Right hindlimb (tissue), 1 donor: ENCODE measurements at regions not wholly inside any gene's neighbourhood (a gene's known extent, or its start where the extent isn't known, plus 50 kb on each side); places are given as distances from the start of the nearest gene placed in this dataset.
A peak's percentile ranks its signal among the peaks of the same experiment; 100 is the strongest.

ENCODE experiments used
- DNase-seq: peaks from one replicate; pipeline ENCODE4 v3.0.0-alpha.2; 2018

GRCh38 chr18:41009926-41010325, 945.1 kb upstream of the PIK3C3 start:
- DNase-seq = no peak

GRCh38 chr18:41004324-41004723, 950.7 kb upstream of the PIK3C3 start:
- DNase-seq = no peak

DNA sequence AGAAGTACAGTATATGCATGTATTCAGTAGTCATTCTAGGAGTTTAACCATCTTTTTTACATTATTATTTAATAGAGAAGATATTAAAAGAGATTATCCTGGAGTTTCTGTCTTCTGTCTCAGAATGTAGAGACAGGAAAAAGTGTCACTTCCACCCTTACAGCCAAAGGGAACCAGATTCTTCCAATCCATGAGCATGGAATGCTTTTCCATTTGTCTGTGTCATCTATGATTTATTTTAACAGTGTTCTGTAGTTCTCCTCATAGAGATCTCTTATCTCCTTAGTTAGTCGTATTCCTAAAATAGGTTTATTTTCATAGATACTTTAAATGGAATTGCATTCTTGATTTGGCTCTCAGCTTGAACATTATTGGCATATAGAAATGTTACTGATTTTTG, 959.5 kb upstream of the PIK3C3 start:
- no peak for DNase-seq

GRCh38 chr18:40993363-40993762, 961.7 kb upstream of the PIK3C3 start:
- DNase-seq = no peak

GRCh38 chr18:40987581-40987980, 967.5 kb upstream of the PIK3C3 start:
- DNase-seq = no peak

- no peak for DNase-seq
These were observed 969.6 kb upstream of the PIK3C3 start for GRCh38 chr18:40985436-40985835.

GRCh38 chr18:40984856-40985255, 970.2 kb upstream of the PIK3C3 start:
- no peak for DNase-seq

DNA sequence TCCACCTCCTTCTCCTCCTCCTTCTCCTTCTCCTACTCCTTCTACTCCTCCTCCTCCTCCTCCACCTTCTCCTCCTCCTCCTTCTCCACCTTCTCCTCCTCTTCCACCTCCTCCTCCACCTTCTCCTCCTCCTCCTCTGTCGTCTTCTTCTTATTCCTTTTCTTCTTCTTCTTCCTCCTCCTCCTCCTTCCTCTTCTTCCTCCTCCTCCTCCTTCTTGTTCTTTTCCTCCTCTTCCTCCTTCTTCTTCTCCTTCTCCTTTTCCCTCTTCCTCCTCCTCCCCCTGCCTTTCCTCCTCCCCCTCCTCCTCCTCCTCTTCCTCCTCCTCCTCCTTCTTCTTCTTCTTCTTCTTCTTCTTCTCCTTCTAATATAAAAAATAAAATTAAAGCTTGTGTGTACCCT, 971.2 kb upstream of the PIK3C3 start:
- DNase-seq = no peak

GRCh38 chr18:40980171-40980570, 974.9 kb upstream of the PIK3C3 start:
- DNase-seq = no peak

DNA sequence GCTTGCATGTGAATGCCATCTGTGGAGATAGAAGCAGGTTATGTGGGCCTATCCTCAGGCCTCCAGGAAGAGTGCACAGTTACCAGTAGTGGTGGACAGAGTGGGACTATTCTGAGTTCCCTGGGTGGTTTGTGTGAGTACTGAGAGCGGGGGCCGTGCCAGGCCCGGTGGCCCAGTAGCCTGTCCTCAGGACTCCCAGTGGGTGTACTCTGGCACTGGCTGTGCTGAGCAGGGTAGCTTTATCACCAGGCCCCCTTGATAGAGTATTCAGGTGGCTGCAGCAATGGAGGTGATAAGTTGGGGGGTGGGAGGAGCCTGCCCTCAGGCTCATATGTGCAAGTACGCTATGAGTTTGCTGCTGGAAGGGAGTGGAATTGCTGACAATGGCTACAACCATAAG, 979.0 kb upstream of the PIK3C3 start:
- no peak for DNase-seq

DNA sequence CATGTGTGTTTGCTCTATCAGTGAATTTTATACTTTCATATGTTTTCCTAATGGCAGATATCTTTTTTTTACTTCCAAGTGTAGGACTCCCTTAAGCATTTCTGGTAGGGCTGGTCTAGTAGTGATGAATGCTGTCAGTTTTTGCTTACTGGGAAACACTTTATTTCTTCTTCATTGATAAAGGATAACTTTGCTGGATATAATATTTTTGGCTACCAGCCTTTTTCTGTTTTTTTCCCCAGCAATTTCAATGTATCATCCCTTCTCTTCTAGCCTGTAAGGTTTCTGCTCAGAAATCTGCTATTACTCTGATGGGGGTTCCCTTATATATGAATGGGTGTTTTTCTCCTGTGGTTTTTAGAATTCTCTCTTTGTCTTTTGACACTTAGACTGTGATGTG, 980.6 kb upstream of the PIK3C3 start:
- DNase-seq = no peak

- DNase-seq = no peak
These were observed 992.2 kb upstream of the PIK3C3 start for GRCh38 chr18:40962784-40963183.

DNA sequence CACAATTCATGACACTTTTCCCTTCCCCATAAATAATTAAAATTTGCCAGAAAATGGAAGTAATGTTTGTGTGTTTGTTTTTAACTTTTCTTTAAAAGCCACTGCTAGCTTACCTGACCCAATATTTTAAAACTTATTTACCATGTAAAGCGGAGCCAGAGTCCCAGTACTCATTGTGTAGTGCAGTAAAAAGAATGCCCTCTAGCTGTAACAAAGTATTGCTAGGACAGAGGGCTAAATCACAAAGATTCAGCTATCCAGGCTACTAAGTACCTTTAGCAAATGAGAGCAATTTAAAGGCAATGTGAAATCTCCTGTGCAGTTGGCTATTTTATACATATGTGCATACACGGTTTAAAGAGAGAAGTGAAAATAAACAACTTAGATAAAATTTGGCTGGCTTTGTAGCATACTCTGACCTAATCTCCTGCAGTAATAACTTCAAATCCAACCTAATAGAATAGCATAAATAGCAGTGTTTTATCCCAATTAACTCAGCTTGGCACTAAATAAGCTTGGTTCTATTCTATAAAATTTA, 997.4 kb upstream of the PIK3C3 start:
- DNase-seq = no peak

- no peak for DNase-seq
These were observed 998.8 kb upstream of the PIK3C3 start for GRCh38 chr18:40956213-40956612.

- no peak for DNase-seq
These were observed 999.7 kb upstream of the PIK3C3 start for GRCh38 chr18:40955351-40955750.

DNA sequence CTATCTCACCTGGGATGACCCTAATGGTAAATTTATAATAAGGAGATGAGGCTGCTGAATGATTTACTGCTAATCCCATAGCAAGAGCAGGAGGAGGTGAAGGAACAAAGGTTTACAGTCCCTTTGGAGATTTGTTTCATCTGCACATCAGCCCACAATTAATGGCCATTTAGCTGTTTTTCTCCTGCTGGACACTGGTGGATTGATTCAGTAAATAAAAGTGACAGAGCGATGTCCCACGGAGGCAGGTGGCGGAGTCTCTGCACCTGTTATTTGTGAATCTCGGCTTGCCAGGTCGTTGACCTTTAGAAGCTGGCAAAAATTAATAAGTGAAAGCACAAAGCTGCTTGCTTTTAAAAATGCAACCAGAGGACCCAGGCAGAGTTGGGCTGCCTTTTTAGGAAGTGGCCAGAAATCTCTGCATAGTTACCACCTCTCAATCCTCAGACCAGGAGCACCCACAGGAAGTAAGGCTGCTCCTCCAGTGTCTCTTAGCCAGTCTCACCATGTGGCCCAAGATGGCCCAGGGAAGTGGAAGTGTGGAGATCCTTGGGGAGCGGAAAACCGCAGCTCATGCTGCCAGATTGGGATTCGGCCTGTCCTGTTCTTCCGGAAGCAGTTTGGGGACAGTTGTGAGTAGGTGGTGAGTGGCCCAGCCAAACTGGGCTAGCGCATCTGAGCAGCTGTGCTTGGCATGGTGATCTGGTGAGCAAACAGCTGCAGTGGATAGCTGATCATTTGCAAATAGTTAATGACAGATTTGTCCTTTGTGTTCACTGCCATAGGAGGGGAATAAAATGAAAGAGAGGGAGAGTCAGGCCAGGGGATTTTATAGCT, 1005.7 kb upstream of the PIK3C3 start:
- peak; percentile 34 for DNase-seq

GRCh38 chr18:40944576-40944975, 1010.5 kb upstream of the PIK3C3 start:
- no peak for DNase-seq

- peak; percentile 30 for DNase-seq
These were observed 1015.1 kb upstream of the PIK3C3 start for GRCh38 chr18:40939656-40940515.

GRCh38 chr18:40938615-40939014, 1016.4 kb upstream of the PIK3C3 start:
- DNase-seq = no peak

GRCh38 chr18:40937386-40937785, 1017.6 kb upstream of the PIK3C3 start:
- DNase-seq = no peak

DNA sequence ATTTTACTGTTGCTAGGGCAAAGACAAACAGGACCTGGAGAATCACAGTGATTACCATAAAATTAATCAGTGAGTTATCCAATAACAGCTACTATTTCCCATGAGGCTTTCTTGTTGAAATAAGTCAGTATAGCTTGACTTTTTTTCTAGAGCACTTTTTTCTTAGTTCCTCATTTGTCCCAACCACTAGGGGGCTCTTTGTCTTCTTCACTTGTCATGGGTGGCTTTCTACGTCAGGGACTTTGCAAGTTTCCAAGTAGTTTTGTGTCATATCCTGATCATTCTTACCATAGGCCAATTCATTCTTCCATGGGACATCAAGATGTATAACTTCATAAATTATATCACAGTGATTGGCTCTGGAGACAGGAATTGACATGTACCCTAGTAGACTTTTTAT, 1019.6 kb upstream of the PIK3C3 start:
- no peak for DNase-seq

- DNase-seq = no peak
These were observed 1022.2 kb upstream of the PIK3C3 start for GRCh38 chr18:40932862-40933261.

DNA sequence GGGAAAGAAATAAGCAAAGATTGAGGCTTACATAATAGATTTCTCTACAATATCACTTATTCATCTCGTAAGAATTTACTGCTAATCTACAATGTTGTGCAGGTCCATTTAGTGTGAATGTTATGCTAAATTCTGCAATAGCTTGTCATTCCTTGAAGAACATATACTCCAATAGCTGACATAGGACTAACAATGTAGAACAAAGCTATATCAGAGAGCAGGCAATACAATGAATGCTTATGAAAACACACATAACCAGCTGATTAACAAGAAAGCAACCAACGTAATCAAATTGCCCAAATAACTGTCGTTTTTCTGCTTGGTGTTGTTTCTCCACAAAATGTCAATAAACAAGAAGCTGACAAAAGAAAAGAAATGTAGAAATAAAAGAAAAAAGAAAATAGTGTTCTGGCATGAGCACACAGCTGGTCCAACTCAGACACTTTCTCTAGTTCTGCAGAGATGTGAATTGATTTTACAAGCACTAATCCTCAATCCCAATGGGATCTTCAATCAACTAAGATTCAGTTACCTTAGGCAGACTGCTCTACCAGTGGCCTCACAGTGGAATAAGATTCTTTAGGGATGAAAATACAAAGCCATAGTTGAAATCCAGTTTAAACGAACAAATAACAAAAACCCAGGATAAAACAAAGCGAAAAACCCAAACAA, 1024.7 kb upstream of the PIK3C3 start:
- DNase-seq = no peak
